Neuron (in vitro differentiated cells): ENCODE measurements at regions not wholly inside any gene's neighbourhood (a gene's known extent, or its start where the extent isn't known, plus 50 kb on each side); places are given as distances from the start of the nearest gene placed in this dataset.
A peak's percentile ranks its signal among the peaks of the same experiment; 100 is the strongest.

Experiments
- H2AFZ ChIP-seq: one replicate; pipeline ENCODE4 v1.6.1; 2013; ENCODE audit warnings: low read depth, mild to moderate bottlenecking, inconsistent platforms, low read length, moderate library complexity
- H3K27me3 ChIP-seq: one replicate; pipeline ENCODE4 v1.6.1; 2013; ENCODE audit warnings: low read length; ENCODE audit not compliant: insufficient read depth
- H3K36me3 ChIP-seq: one replicate; pipeline ENCODE4 v1.6.1; 2013; ENCODE audit warnings: low read length; ENCODE audit not compliant: insufficient read depth
- H3K4me1 ChIP-seq: one replicate; pipeline ENCODE4 v1.6.1; 2013; ENCODE audit warnings: low read length; ENCODE audit not compliant: insufficient read depth
- H3K4me3 ChIP-seq: 2 replicates; pipeline ENCODE4 v1.5.1; 2013; ENCODE audit warnings: mild to moderate bottlenecking, low read length, moderate library complexity
- H3K9me3 ChIP-seq: one replicate; pipeline ENCODE4 v1.6.1; 2013; ENCODE audit warnings: low read length

- Histone ChIP-seq H3K4me1 (no peaks in the 10 kb centered on the region), H3K36me3 (no peaks in the 10 kb centered on the region), H3K9me3 (no peaks in the 10 kb centered on the region), H3K4me3 (no peak overlapping the region), H3K27me3 (no peaks in the 10 kb centered on the region), H2AFZ (no peak overlapping the region)
Observed at GRCh38 chr2:222993920-222994650, 57.9 kb upstream of the KCNE4 start.

GRCh38 chr2:222998459-222998858 lies 53.5 kb upstream of the KCNE4 start:
- Histone ChIP-seq H3K4me1 (peaks cover 15% of the 10 kb centered on the region), H3K27me3 (no peaks in the 10 kb centered on the region), H3K4me3 (no peak overlapping the region), H3K9me3 (no peaks in the 10 kb centered on the region), H3K36me3 (no peaks in the 10 kb centered on the region), H2AFZ (no peak overlapping the region)

DNA sequence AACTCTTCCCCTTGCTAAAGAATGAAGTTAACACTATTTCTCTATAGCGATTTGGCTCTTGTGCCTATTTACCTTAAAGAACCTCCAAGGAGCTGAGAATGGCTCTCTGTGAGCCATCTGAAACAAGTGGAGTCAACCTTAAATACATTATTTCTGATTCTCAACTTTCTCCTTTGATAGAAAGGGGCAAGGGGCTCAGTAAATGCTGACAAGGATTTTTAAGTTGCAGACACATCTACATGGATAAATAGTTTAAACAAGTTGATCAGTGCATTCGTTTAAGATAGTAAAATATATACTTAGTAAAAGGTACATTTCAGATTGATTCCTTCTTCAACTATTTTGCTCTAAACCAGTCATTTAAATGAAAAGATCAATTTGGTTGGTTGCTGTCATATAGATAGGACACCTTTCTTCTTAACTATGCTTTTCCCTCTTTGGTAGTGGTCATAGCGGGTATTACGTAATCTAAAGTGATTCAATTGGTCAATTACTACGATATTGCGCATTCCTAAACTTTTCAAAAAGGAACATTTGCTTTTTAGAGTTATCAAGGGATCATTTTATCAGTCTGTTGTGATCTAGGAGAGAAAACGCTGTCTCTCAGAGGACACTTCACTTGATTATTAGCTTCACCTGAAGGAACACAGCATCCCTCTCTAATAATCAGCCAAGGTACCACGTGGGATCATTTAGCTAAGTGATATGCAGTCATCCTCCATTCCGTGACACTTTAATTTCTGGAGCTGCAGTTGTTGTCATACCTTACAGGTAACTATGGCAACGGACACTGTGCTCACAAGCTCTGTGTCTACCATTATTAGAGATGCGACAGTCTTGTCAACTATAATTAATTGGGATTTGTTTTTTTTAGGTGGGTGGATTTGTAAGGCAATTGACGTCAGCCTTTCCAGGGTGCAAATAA lies 50.9 kb upstream of the KCNE4 start:
- Histone ChIP-seq H3K4me1 (peaks cover 15% of the 10 kb centered on the region), H3K4me3 (peak overlapping the region; percentile 29), H3K9me3 (no peaks in the 10 kb centered on the region), H3K27me3 (no peaks in the 10 kb centered on the region), H2AFZ (peak overlapping the region; percentile 68), H3K36me3 (no peaks in the 10 kb centered on the region)

DNA sequence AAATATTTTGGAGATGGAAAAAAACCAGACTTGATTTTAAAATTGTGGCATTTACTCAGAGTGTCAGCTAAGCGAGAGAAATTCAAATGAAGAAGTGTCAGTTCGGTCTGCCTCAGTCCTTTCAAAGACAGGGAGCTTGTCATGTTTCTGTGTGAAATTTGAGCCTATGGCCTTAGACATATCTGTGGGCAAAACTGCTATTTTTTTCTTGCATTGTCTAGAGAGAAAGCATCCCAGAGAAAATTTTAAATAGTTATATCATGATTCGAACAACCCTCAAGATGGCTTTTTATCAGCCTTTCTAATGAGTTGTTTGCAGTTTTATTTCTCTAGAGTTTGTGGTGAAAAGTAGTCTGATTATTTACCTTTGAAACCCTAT lies 50.2 kb upstream of the KCNE4 start:
- Histone ChIP-seq H3K36me3 (no peaks in the 10 kb centered on the region), H3K27me3 (no peaks in the 10 kb centered on the region), H3K4me3 (peak overlapping the region; percentile 29), H3K9me3 (no peaks in the 10 kb centered on the region), H3K4me1 (peaks cover 15% of the 10 kb centered on the region), H2AFZ (peak overlapping the region; percentile 68)
